H9 (cell line): ENCODE measurements at regions not wholly inside any gene's neighbourhood (a gene's known extent, or its start where the extent isn't known, plus 50 kb on each side); places are given as distances from the start of the nearest gene placed in this dataset.
A peak's percentile ranks its signal among the peaks of the same experiment; 100 is the strongest.

Source experiments
- DNase-seq: peaks from one replicate; pipeline ENCODE4 v3.0.0-alpha.2; 2017
- H2AFZ ChIP-seq: one replicate; pipeline ENCODE4 v1.6.1; 2013; ENCODE audit warnings: mild to moderate bottlenecking, low read length, control low read depth, moderate library complexity
- H2AK5ac ChIP-seq: 2 replicates; pipeline ENCODE4 v1.6.1; 2013; ENCODE audit warnings: low read length, control low read depth, mixed read lengths; ENCODE audit not compliant: insufficient read length
- H2BK120ac ChIP-seq: one replicate; pipeline ENCODE4 v1.6.1; 2013; ENCODE audit warnings: low read depth, mild to moderate bottlenecking, low read length, control low read depth, inconsistent platforms; ENCODE audit not compliant: poor library complexity, severe bottlenecking
- H2BK12ac ChIP-seq: 2 replicates; pipeline ENCODE4 v1.6.1; 2013; ENCODE audit warnings: low read length, control low read depth, mixed read lengths, low read depth; ENCODE audit not compliant: insufficient read length
- H2BK15ac ChIP-seq: 2 replicates; pipeline ENCODE4 v1.6.1; 2013; ENCODE audit warnings: low read depth, low read length, control low read depth
- H2BK20ac ChIP-seq: one replicate; pipeline ENCODE4 v1.6.1; 2013; ENCODE audit warnings: low read depth, mild to moderate bottlenecking, low read length, control low read depth, inconsistent platforms; ENCODE audit not compliant: poor library complexity, severe bottlenecking
- H2BK5ac ChIP-seq: 2 replicates; pipeline ENCODE4 v1.6.1; 2013; ENCODE audit warnings: low read length, control low read depth, mixed read lengths; ENCODE audit not compliant: insufficient read length
- H3K14ac ChIP-seq: 2 replicates; pipeline ENCODE4 v1.6.1; 2013; ENCODE audit warnings: low read length, control low read depth; ENCODE audit not compliant: insufficient read depth
- H3K18ac ChIP-seq: 2 replicates; pipeline ENCODE4 v1.6.1; 2013; ENCODE audit warnings: low read depth, mild to moderate bottlenecking, mixed read lengths, low read length, control low read depth; ENCODE audit not compliant: insufficient read length
- H3K23ac ChIP-seq: 2 replicates; pipeline ENCODE4 v1.6.1; 2013; ENCODE audit warnings: low read length, control low read depth, mixed read lengths, low read depth; ENCODE audit not compliant: insufficient read length
- H3K23me2 ChIP-seq: 2 replicates; pipeline ENCODE4 v1.6.1; 2013; ENCODE audit warnings: low read depth, mild to moderate bottlenecking, mixed read lengths, low read length, control low read depth; ENCODE audit not compliant: insufficient read length, poor library complexity, severe bottlenecking
- H3K27ac ChIP-seq: 2 replicates; pipeline ENCODE4 v1.5.1; 2013; ENCODE audit warnings: low read length, control low read depth, mixed read lengths, low read depth; ENCODE audit not compliant: insufficient read length
- H3K27me3 ChIP-seq: 2 replicates; pipeline ENCODE4 v1.6.1; 2013; ENCODE audit warnings: low read length, control low read depth, inconsistent platforms; ENCODE audit not compliant: insufficient read depth
- H3K4ac ChIP-seq: 2 replicates; pipeline ENCODE4 v1.6.1; 2013; ENCODE audit warnings: low read depth, mild to moderate bottlenecking, control low read depth, inconsistent platforms, low read length, moderate library complexity
- H3K4me1 ChIP-seq: 2 replicates; pipeline ENCODE4 v1.6.1; 2013; ENCODE audit warnings: low read length, control low read depth, inconsistent platforms; ENCODE audit not compliant: insufficient read depth
- H3K4me2 ChIP-seq: 2 replicates; pipeline ENCODE4 v1.6.1; 2013; ENCODE audit warnings: low read length, control low read depth, mixed read lengths; ENCODE audit not compliant: insufficient read length, insufficient read depth
- H3K56ac ChIP-seq: 2 replicates; pipeline ENCODE4 v1.6.1; 2013; ENCODE audit warnings: low read depth, mild to moderate bottlenecking, mixed read lengths, low read length, control low read depth; ENCODE audit not compliant: insufficient read length
- H3K79me1 ChIP-seq: 2 replicates; pipeline ENCODE4 v1.6.1; 2013; ENCODE audit warnings: low read depth, mild to moderate bottlenecking, moderate library complexity, low read length, control low read depth, inconsistent platforms; ENCODE audit not compliant: insufficient read depth, poor library complexity, severe bottlenecking
- H3K79me2 ChIP-seq: 2 replicates; pipeline ENCODE4 v1.6.1; 2013; ENCODE audit warnings: low read length, control low read depth, inconsistent platforms; ENCODE audit not compliant: insufficient read depth
- H3K9ac ChIP-seq: 2 replicates; pipeline ENCODE4 v1.6.1; 2013; ENCODE audit warnings: low read length, control low read depth, mixed read lengths; ENCODE audit not compliant: insufficient read length; ENCODE audit errors: extremely low read depth
- H3K9me3 ChIP-seq: one replicate; pipeline ENCODE4 v1.6.1; 2013; ENCODE audit warnings: low read depth, low read length, inconsistent platforms; ENCODE audit not compliant: control insufficient read depth
- H3T11ph ChIP-seq: one replicate; pipeline ENCODE4 v1.6.1; 2013; ENCODE audit warnings: mild to moderate bottlenecking, low read length, control low read depth, inconsistent platforms
- H4K20me1 ChIP-seq: one replicate; pipeline ENCODE4 v1.6.1; 2013; ENCODE audit not compliant: control insufficient read depth, insufficient read length, insufficient read depth
- H4K5ac ChIP-seq: 2 replicates; pipeline ENCODE4 v1.6.1; 2013; ENCODE audit warnings: low read depth, mild to moderate bottlenecking, mixed read lengths, low read length, control low read depth; ENCODE audit not compliant: insufficient read length
- H4K8ac ChIP-seq: replicated peaks from 2 replicates; pipeline ENCODE4 v1.6.1; 2013; ENCODE audit warnings: low read length, control low read depth, mixed read lengths, low read depth; ENCODE audit not compliant: insufficient read length
- H4K91ac ChIP-seq: 2 replicates; pipeline ENCODE4 v1.6.1; 2013; ENCODE audit warnings: low read depth, mild to moderate bottlenecking, moderate library complexity, mixed read lengths, low read length, control low read depth; ENCODE audit not compliant: insufficient read length
- H3K27ac Mint-ChIP-seq, 3 experiments: 2 replicates in 2 of 3; 3 replicates in 1 of 3; pipeline ENCODE4 v1.8.0; 2020 to 2021; ENCODE audit warnings: mixed read lengths in 3 of 3, mild to moderate bottlenecking in 1 of 3, moderate library complexity in 1 of 3
- H3K27me3 Mint-ChIP-seq: 2 replicates; pipeline ENCODE4 v1.8.0; 2021; ENCODE audit warnings: low read depth, mild to moderate bottlenecking, moderate library complexity, mixed read lengths
- H3K36me3 Mint-ChIP-seq, 3 experiments: 2 replicates in 2 of 3; 3 replicates in 1 of 3; pipeline ENCODE4 v1.8.0; 2020 to 2021; ENCODE audit warnings: low read depth in 3 of 3, mixed read lengths in 3 of 3; ENCODE audit not compliant: insufficient read depth in 1 of 3
- H3K4me1 Mint-ChIP-seq, 2 experiments: 2 replicates each; pipeline ENCODE4 v1.8.0; 2020; ENCODE audit warnings: mixed read lengths in 2 of 2
- H3K4me3 Mint-ChIP-seq, 2 experiments: 2 replicates in 1 of 2; 3 replicates in 1 of 2; pipeline ENCODE4 v1.8.0; 2020 to 2021; ENCODE audit warnings: mild to moderate bottlenecking in 2 of 2, mixed read lengths in 2 of 2, moderate library complexity in 1 of 2
- H3K9me3 Mint-ChIP-seq, 2 experiments: 2 replicates in 1 of 2; 3 replicates in 1 of 2; pipeline ENCODE4 v1.8.0; 2020; ENCODE audit warnings: mild to moderate bottlenecking in 2 of 2, mixed read lengths in 2 of 2, moderate library complexity in 1 of 2
- CTCF ChIP-seq: fragments of 200-600 bp; sonication (generic); conservative IDR thresholded peaks from 3 replicates; pipeline ENCODE4 v1.8.0; 2021; ENCODE audit warnings: antibody characterized with exemption, mild to moderate bottlenecking

GRCh38 chr6:160895562-160895961 is 96.0 kb upstream of the MAP3K4 start:
- no peaks in the 10 kb centered on the region for H3K27me3 ChIP-seq
- H2BK120ac ChIP-seq: no peak overlapping the region
- no peak overlapping the region for H3K14ac ChIP-seq
- H2AFZ ChIP-seq: no peak overlapping the region
- no peak overlapping the region for H3K18ac ChIP-seq
- H3K9me3 Mint-ChIP-seq: no peaks in the 10 kb centered on the region
- no peak overlapping the region for H3K23ac ChIP-seq
- no peak overlapping the region for H3K9ac ChIP-seq
- no peaks in the 10 kb centered on the region for H4K20me1 ChIP-seq
- H4K91ac ChIP-seq: no peak overlapping the region
- H3K23me2 ChIP-seq: no peaks in the 10 kb centered on the region
- H3K27ac ChIP-seq: no peak overlapping the region
- no peaks in the 10 kb centered on the region for H3K36me3 Mint-ChIP-seq
- no peak overlapping the region for H3K4me2 ChIP-seq
- H4K8ac ChIP-seq: no peak overlapping the region
- no peak overlapping the region for H3K56ac ChIP-seq
- H4K5ac ChIP-seq: no peak overlapping the region
- no peak overlapping the region for H3K4me3 Mint-ChIP-seq
- no peak overlapping the region for H2BK5ac ChIP-seq
- H3K79me1 ChIP-seq: no peaks in the 10 kb centered on the region
- TF ChIP-seq CTCF: no peak
- no peaks in the 10 kb centered on the region for H3K9me3 ChIP-seq
- peaks cover 16 to 20% of the 10 kb centered on the region in 2 experiments for H3K4me1 Mint-ChIP-seq
- H3K27ac Mint-ChIP-seq: peak overlapping the region; percentile 53 to 86 (median 71); a peak in 5 of 7 replicates
- H3K4ac ChIP-seq: no peak overlapping the region
- no peak overlapping the region for H2BK20ac ChIP-seq
- no peaks in the 10 kb centered on the region for H3K27me3 Mint-ChIP-seq
- H3T11ph ChIP-seq: no peak overlapping the region
- no peak overlapping the region for H2AK5ac ChIP-seq
- no peak overlapping the region for H2BK15ac ChIP-seq
- H3K79me2 ChIP-seq: no peaks in the 10 kb centered on the region; the same call in 1 of the 2 replicates
- H3K4me1 ChIP-seq: no peaks in the 10 kb centered on the region; the same call in 1 of the 2 replicates
- no peak overlapping the region for H2BK12ac ChIP-seq
- no peak for DNase-seq
